ENCODE measurements at regions not wholly inside any gene's neighbourhood (a gene's known extent, or its start where the extent isn't known, plus 50 kb on each side); places are given as distances from the start of the nearest gene placed in this dataset.

GRCh38 chr9:113656771-113657670 is 193.5 kb downstream of the RGS3 start:
- in situ Hi-C loops (cut with HindIII; ENCODE audit: low pct_unique_long_range_greater_than_20kb, low sequenced_read_pairs): no loop called here
- no peak for TF ChIP-seq JUND (IDR thresholded peaks at IDR 0.05; ENCODE audit: low read depth)
- no peak for DNase-seq (ENCODE audit: low read depth in 1 of 2, low spot score in 1 of 2)

DNA sequence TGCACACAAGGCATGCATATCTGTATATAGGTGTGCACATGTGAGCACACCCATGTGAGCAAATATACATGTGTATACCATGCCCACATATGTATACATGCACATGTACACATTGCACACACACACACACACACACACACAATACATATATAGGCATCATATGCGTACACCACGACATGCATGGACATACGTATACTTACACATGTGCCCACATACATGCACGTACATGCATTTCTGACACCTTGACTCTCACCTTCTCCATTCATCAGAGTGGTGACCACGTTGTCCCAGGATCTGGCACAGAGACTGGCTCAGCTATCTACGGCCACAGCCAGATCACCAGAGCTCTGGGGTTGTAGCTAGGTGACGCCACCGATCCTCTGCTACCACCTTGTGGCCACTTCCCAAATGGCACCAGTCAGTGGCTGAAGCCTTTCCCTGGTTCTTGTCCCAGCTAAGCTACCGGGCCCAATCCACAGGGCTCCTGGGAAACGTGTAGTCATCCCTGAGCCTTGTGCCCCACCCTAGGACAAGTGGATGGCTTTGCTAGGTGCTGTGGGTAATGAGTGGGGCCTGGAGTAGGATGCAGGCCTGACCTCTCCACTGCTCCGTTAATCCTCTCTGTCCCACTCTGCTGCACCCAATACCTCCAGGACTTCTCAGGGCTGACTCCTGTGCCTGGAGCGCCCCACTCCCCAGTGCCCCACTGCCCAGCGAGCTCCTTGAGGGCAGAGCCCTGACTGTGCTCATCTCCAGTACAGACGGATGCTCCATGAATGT is 194.4 kb downstream of the RGS3 start:
- TF ChIP-seq JUND (IDR thresholded peaks at IDR 0.05; ENCODE audit: low read depth): no peak
- in situ Hi-C loops (cut with HindIII; ENCODE audit: low pct_unique_long_range_greater_than_20kb, low sequenced_read_pairs): no loop called here
- DNase-seq (ENCODE audit: low read depth in 1 of 2, low spot score in 1 of 2): peak; percentile 88 to 91

DNA sequence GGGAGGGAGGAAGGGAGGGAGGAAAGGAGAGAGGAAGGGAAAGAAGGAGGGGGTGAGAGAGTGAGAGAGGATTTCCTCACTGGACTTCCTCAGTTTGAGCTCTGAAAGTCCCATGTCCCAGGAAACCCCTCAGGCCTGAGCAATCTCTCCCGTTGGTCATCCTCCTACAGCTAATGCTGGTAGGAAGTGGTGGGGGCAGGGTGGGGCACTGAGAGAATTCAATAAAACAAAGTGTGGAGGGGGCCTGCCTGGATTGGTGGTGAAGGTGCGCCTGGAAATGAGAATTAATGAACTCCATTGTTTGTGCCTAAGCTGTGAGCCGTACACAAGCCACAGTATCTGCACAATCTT is 195.0 kb downstream of the RGS3 start:
- in situ Hi-C loops (cut with HindIII; ENCODE audit: low pct_unique_long_range_greater_than_20kb, low sequenced_read_pairs): no loop called here
- no peak for TF ChIP-seq JUND (IDR thresholded peaks at IDR 0.05; ENCODE audit: low read depth)
- DNase-seq (ENCODE audit: low read depth in 1 of 2, low spot score in 1 of 2): no peak

DNA sequence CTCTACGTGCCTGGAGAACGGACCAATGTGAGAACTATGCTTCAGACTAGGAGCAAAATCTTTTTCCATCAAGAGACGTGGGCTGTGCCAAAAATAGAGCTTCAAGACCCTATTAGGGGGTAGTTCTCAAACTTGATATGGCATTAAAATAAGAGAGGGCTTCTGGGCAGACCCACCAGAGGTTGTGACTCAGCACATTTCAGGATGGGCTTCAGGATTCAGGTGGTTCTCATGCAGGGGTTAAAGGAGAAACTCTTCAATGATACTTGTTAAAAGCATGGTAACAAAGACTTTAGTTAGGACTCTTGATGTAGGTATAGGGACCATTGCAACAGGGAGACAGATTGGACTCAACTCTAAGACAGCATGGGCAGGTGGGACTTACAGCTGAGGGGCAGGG is 195.5 kb downstream of the RGS3 start:
- DNase-seq (ENCODE audit: low read depth in 1 of 2, low spot score in 1 of 2): no peak
- in situ Hi-C loops (cut with HindIII; ENCODE audit: low pct_unique_long_range_greater_than_20kb, low sequenced_read_pairs): no loop called here
- TF ChIP-seq JUND (IDR thresholded peaks at IDR 0.05; ENCODE audit: low read depth): no peak

- in situ Hi-C loops (cut with HindIII; ENCODE audit: low pct_unique_long_range_greater_than_20kb, low sequenced_read_pairs): no loop called here
- TF ChIP-seq JUND (IDR thresholded peaks at IDR 0.05; ENCODE audit: low read depth): no peak
- no peak for DNase-seq (ENCODE audit: low read depth in 1 of 2, low spot score in 1 of 2)
Measured at GRCh38 chr9:113659740-113660139, 196.2 kb downstream of the RGS3 start.

- TF ChIP-seq JUND (IDR thresholded peaks at IDR 0.05; ENCODE audit: low read depth): no peak
- in situ Hi-C loops (cut with HindIII; ENCODE audit: low pct_unique_long_range_greater_than_20kb, low sequenced_read_pairs): no loop called here
- DNase-seq (ENCODE audit: low read depth in 1 of 2, low spot score in 1 of 2): no peak
Measured at GRCh38 chr9:113660196-113660595, 196.7 kb downstream of the RGS3 start.

DNA sequence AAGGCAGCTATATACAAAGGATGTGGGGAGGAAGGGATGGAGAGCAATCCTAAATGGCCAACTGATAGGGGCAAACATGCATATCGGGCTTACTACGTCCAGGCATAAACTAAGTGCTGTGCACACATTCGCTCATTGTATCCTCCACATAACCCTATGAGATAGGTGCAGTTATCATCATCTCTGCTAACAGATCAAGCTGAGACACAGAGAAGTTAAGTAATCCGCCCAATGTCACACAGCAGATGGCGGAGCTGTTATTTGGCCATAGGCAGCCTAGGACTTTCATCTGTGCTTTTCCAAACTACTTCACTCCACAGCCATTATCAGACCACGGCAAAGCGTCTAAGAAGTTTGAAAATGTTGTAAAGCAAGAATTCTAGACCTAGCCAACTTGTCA is 197.5 kb downstream of the RGS3 start:
- in situ Hi-C loops (cut with HindIII; ENCODE audit: low pct_unique_long_range_greater_than_20kb, low sequenced_read_pairs): no loop called here
- no peak for TF ChIP-seq JUND (IDR thresholded peaks at IDR 0.05; ENCODE audit: low read depth)
- no peak for DNase-seq (ENCODE audit: low read depth in 1 of 2, low spot score in 1 of 2)

GRCh38 chr9:113664181-113664875 is 200.8 kb downstream of the RGS3 start:
- in situ Hi-C loops (cut with HindIII; ENCODE audit: low pct_unique_long_range_greater_than_20kb, low sequenced_read_pairs): no loop called here

DNA sequence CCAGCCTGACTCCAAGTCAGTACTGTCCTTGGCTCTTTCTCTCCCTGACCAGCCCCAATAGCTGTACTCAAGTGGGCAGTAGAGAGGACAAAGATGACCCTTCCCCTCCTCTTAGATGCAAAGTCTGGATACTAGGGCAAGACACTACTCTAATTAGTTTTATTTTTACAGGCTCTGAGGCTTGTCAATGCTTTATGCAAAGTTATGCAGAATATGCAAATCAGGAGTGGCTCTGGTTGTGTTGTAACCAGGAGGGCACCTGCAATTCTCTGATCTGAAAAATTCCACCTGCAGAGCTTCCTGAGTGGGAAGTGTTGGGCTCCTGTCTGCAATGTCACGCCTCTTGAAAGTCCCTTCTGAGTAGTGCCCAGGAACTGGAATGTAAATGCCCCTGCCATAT is 201.5 kb downstream of the RGS3 start:
- TF ChIP-seq JUND (IDR thresholded peaks at IDR 0.05; ENCODE audit: low read depth): no peak
- DNase-seq (ENCODE audit: low read depth in 1 of 2, low spot score in 1 of 2): no peak
- in situ Hi-C loops (cut with HindIII; ENCODE audit: low pct_unique_long_range_greater_than_20kb, low sequenced_read_pairs): no loop called here

More at GRCh38 chr9:113664181-113664875, 200.8 kb downstream of the RGS3 start:
- DNase-seq (ENCODE audit: low read depth in 1 of 2, low spot score in 1 of 2): no peak
- TF ChIP-seq JUND (IDR thresholded peaks at IDR 0.05; ENCODE audit: low read depth): no peak

- no peak for TF ChIP-seq JUND (IDR thresholded peaks at IDR 0.05; ENCODE audit: low read depth)
- in situ Hi-C loops (cut with HindIII; ENCODE audit: low pct_unique_long_range_greater_than_20kb, low sequenced_read_pairs): no loop called here
Measured at GRCh38 chr9:113665756-113666155, 202.2 kb downstream of the RGS3 start.

DNA sequence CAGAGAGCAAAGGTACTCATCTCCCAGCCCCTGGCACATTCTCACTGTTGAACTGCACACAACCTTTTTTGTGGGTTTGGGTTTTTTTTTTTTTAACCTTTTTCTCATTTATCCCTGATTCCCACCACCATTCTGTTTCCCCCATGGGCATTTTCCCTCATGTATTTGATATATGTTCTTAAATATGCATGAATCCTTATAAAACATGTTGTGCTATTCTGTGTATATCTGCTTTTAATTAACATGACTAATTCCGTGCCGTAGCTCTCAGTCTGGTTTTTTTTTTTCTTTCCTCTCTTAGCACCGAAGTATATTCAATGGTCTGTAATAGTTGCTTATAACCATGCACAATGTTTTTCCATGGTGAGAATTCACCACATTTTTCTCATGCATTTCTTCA is 204.5 kb downstream of the RGS3 start:
- no peak for DNase-seq (ENCODE audit: low read depth in 1 of 2, low spot score in 1 of 2)
- in situ Hi-C loops (cut with HindIII; ENCODE audit: low pct_unique_long_range_greater_than_20kb, low sequenced_read_pairs): no loop called here
- no peak for TF ChIP-seq JUND (IDR thresholded peaks at IDR 0.05; ENCODE audit: low read depth)

More at GRCh38 chr9:113665756-113666155, 202.2 kb downstream of the RGS3 start:
- DNase-seq (ENCODE audit: low read depth in 1 of 2, low spot score in 1 of 2): no peak

- no peak for DNase-seq (ENCODE audit: low read depth in 1 of 2, low spot score in 1 of 2)
- in situ Hi-C loops (cut with HindIII; ENCODE audit: low pct_unique_long_range_greater_than_20kb, low sequenced_read_pairs): no loop called here
- no peak for TF ChIP-seq JUND (IDR thresholded peaks at IDR 0.05; ENCODE audit: low read depth)
Measured at GRCh38 chr9:113669522-113670115, 206.1 kb downstream of the RGS3 start.
